ENCODE measurements at regions not wholly inside any gene's neighbourhood (a gene's known extent, or its start where the extent isn't known, plus 50 kb on each side); places are given as distances from the start of the nearest gene placed in this dataset.
A peak's percentile ranks its signal among the peaks of the same experiment; 100 is the strongest.

DNA sequence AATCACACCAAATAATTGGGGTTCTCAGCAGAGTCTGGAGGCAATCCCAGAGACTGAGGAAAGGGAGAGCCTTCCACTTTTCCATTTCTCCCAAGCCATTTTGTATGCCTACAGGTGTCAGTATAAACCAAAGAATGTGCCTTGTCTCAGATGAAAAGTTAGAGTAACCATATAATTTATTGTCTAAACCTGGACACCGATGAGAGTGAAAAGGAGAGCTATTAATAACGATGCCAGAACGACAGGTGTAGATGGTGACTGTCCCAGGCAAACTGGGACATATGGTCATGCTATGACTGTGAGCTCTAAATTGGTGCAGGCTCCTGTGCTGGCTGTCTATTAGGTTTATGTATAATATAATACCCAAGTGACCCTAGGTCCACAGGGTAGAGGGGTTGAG, 219.6 kb downstream of the ARHGAP12 start:
- DNase-seq = peak; percentile 21

GRCh38 chr10:31708474-31708873, 220.2 kb downstream of the ARHGAP12 start:
- DNase-seq = peak; percentile 64

DNA sequence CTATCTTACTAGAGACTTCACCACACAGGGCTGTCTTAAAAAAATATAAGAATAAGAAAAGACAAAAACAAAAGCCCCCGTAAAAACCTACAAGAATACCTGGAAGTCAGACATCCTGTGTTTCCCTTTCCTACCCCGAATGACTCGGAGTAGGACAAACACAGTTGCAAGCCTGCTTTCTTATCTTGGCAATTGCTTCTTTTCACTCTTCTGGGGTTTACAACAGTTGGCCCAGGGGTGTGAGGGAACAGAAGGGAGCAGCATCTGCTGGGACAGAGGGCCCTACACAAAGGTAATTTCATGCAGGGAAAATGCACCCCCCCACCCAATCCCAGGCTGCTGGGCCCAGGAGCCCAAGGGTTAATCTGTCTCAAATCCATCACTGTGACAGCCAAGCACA, 220.6 kb downstream of the ARHGAP12 start:
- no peak for DNase-seq

GRCh38 chr10:31707093-31708039, 221.3 kb downstream of the ARHGAP12 start:
- peak; percentile 69 for DNase-seq

GRCh38 chr10:31706464-31707092, 222.1 kb downstream of the ARHGAP12 start:
- DNase-seq = peak; percentile 54

DNA sequence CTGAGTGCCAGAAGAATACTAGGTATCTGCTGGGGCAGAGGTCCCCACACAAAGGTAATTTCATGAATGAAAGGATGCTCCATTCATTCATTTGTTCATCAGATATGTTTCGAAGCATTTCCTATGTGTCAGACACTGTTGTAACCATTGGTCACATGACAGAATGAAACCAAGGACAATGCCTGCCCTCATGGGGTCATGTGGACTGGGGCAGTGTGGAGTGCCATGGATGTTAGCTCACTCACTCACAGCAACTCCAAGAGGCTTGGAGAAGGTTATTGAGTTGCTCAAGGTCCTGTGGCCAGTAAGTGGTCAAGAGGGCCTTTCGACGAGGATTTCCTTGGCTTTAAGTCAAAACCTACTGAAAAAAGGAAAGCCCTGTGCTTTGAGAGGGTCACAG, 223.5 kb downstream of the ARHGAP12 start:
- no peak for DNase-seq

GRCh38 chr10:31704195-31704594, 224.4 kb downstream of the ARHGAP12 start:
- DNase-seq = no peak

DNA sequence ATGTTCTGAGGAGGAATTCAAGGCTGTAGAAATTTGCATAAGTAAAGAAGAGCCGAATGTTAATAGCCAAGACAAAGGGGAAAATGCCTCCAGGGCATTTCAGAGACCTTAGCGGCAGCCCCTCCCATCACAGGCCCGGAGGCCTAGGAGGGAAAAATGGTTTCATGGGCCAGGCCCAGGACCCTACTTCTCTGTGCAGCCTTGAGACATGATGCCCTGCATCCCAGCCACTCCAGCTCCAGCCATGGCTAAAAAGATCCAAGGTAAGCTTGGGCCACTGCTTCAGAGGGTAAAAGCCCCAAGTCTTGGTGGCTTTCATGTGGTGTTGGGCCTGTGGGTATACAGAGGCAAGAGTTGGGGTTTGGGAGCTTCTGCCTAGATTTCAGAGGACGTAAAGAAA, 225.7 kb downstream of the ARHGAP12 start:
- no peak for DNase-seq

DNA sequence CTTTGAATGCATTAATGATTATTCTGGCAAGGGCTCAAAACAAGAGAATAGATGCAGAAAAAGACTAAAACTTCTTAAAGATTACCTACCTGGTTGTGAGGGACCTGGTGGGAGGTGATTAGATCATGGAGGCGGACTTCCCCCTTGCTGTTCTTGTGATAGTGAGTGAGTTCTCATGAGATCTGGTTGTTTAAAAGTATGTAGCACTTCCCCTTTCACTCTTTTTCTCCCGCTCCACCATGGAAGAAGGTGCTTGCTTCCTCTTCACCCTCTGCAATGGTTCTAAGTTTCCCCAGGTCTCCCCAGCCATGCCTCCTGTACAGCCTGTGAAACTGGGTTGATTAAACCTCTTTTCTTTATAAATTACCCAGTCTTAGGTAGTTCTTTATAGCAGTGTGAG, 226.6 kb downstream of the ARHGAP12 start:
- no peak for DNase-seq

GRCh38 chr10:31701546-31701945, 227.1 kb downstream of the ARHGAP12 start:
- DNase-seq = no peak

DNA sequence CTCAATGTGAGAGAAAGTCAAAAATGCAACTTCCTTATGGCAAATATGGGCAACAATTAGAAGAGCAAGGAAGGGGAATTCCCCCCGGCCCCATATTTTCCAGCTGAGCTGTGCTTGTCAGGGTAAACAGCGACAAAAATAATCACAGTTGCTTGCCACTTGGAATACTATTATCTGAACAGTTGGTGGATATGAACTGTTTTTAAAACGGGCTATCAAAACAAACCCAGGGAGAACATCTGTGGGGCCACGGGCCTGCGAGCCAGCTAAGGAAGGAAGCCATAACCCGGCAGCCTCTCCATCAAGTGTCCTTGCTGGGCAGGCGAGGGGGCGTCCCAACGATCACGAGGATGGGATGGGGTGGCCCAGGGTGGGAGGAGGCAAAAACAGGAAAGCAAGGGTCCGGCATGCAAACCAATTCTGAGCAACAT, 228.4 kb downstream of the ARHGAP12 start:
- DNase-seq = no peak

GRCh38 chr10:31698181-31698830, 230.3 kb downstream of the ARHGAP12 start:
- DNase-seq = no peak

- DNase-seq = peak; percentile 49
Observed at GRCh38 chr10:31697271-31698180, 231.1 kb downstream of the ARHGAP12 start.

- peak; percentile 72 for DNase-seq
Observed at GRCh38 chr10:31694929-31695837, 233.4 kb downstream of the ARHGAP12 start.

DNA sequence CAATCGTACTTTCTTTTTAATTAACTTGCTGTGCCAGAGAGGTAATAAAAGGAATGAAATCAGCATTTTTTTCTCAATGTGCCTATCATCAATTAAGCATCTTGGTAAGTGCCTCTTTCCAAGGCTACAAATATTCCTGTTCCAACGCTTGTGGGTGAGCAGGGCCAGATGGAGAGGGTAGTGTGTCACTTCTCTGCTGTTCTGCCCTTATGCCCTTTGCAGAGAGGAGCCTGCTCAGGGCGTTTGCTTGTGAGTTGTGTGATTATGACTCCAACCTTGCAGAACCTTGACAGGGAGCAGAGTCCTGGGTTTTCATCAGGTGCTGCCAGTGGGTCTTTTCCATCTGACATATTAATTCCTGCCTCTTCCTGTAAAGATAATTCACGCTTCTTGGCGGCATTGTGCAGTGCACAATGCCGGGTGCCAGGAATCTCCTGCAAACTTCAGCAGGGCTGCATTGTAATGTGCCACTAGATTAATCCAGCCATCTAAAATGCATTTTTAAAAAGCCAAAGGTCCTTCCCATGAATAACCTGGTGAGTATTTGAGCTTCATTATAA, 234.4 kb downstream of the ARHGAP12 start:
- peak; percentile 42 for DNase-seq

DNA sequence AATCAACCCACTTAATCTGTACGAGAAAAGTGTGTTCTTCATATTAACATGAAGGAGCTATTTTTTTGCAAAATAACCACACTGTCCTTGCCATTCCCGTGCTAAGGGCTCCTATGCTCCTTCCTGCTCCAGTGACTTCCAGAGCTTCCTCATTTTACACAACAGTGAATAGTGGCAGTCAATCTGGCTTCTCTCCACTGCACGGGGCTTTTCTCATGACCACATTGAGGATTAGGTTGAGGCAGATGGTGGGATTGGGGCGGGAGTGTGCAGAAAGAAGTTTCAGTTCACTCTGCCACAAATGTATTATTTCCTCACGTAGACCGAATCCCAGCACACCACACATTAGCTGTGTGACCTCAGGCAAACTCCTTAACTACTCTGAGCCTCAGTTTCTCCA, 235.1 kb downstream of the ARHGAP12 start:
- DNase-seq = no peak

DNA sequence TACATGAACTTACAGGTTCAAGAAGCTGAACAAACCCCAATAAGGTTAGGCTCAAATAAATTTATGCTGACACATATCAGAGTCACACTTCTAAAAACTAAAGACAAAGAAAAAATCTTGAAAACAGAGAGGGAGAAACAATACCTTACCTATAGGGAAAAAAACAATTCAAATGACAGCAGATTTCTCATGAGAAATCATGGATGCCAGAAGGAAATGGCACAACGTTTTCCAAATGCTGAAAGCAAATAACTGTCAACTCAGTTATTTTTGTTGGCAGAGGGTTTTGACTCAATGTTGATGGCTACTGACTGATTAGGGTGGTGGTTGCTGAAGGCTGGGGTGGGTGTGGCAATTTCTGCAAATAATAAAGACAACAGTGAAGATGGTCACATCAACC, 239.4 kb downstream of the ARHGAP12 start:
- no peak for DNase-seq

DNA sequence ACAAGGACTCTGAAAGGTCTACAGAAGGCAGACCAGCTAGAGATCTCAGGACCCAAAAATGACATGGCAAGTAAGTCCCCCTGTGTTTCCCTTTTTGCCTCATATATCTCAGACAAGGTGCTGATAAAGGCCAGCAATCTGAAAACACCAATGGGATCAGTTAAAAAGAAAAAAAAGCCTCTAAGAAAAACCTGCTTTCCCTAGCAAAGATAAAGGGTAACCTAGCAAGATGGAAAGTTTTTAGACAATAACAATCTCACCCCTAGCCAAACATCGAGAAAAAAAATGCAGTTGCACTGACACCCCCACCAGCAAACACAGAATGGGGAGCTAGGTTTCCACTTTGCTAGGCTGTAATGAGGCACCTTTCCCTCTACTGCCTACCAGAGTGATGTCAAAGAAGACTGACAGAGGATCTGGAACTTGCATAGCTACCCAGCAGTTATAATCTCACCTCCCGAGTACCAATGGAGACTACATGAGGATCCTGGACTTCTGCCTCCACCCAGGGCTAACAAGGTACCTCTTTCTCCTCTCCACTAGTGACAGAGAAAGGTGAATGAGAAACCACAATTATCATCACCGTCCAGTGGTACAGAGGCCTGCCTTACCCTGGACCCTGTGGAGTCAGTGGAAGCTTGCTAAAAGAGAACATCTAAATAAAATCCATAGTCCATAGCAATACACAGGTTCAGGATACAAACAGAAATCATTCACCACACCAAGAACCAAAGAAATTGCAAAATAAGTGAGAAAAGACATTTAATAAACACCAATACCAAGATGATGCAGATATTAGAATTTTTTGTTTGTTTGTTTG, 240.8 kb downstream of the ARHGAP12 start:
- DNase-seq = peak; percentile 18

GRCh38 chr10:31686599-31686998, 242.0 kb downstream of the ARHGAP12 start:
- no peak for DNase-seq

DNA sequence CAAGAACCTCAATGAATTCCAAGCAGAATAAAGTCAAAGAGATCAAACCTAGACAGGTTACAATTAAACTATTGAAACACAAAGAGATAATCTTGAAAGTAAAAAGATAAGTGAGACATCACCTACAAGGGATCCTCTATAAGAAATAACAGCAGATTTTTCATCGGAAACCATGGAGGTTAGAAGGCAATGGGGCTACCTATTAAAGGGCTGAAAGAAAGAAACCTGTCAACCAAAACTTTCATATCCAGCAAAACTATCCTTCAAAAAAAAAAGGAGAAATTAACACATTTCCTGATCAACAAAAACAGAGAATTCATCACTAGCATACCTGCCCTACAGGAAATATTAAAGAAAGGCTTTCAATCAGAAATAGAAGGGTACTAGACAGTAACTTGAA, 244.9 kb downstream of the ARHGAP12 start:
- DNase-seq = no peak
